H9 (cell line): ENCODE measurements at regions not wholly inside any gene's neighbourhood (a gene's known extent, or its start where the extent isn't known, plus 50 kb on each side); places are given as distances from the start of the nearest gene placed in this dataset.

Experiments used
- DNase-seq: peaks from one replicate; pipeline ENCODE4 v3.0.0-alpha.2; 2017
- H2AFZ ChIP-seq: one replicate; pipeline ENCODE4 v1.6.1; 2013; ENCODE audit warnings: mild to moderate bottlenecking, low read length, control low read depth, moderate library complexity
- H2AK5ac ChIP-seq: 2 replicates; pipeline ENCODE4 v1.6.1; 2013; ENCODE audit warnings: low read length, control low read depth, mixed read lengths; ENCODE audit not compliant: insufficient read length
- H2BK120ac ChIP-seq: one replicate; pipeline ENCODE4 v1.6.1; 2013; ENCODE audit warnings: low read depth, mild to moderate bottlenecking, low read length, control low read depth, inconsistent platforms; ENCODE audit not compliant: poor library complexity, severe bottlenecking
- H2BK12ac ChIP-seq: 2 replicates; pipeline ENCODE4 v1.6.1; 2013; ENCODE audit warnings: low read length, control low read depth, mixed read lengths, low read depth; ENCODE audit not compliant: insufficient read length
- H2BK15ac ChIP-seq: 2 replicates; pipeline ENCODE4 v1.6.1; 2013; ENCODE audit warnings: low read depth, low read length, control low read depth
- H2BK20ac ChIP-seq: one replicate; pipeline ENCODE4 v1.6.1; 2013; ENCODE audit warnings: low read depth, mild to moderate bottlenecking, low read length, control low read depth, inconsistent platforms; ENCODE audit not compliant: poor library complexity, severe bottlenecking
- H2BK5ac ChIP-seq: 2 replicates; pipeline ENCODE4 v1.6.1; 2013; ENCODE audit warnings: low read length, control low read depth, mixed read lengths; ENCODE audit not compliant: insufficient read length
- H3K14ac ChIP-seq: 2 replicates; pipeline ENCODE4 v1.6.1; 2013; ENCODE audit warnings: low read length, control low read depth; ENCODE audit not compliant: insufficient read depth
- H3K18ac ChIP-seq: 2 replicates; pipeline ENCODE4 v1.6.1; 2013; ENCODE audit warnings: low read depth, mild to moderate bottlenecking, mixed read lengths, low read length, control low read depth; ENCODE audit not compliant: insufficient read length
- H3K23ac ChIP-seq: 2 replicates; pipeline ENCODE4 v1.6.1; 2013; ENCODE audit warnings: low read length, control low read depth, mixed read lengths, low read depth; ENCODE audit not compliant: insufficient read length
- H3K23me2 ChIP-seq: 2 replicates; pipeline ENCODE4 v1.6.1; 2013; ENCODE audit warnings: low read depth, mild to moderate bottlenecking, mixed read lengths, low read length, control low read depth; ENCODE audit not compliant: insufficient read length, poor library complexity, severe bottlenecking
- H3K27ac ChIP-seq: 2 replicates; pipeline ENCODE4 v1.5.1; 2013; ENCODE audit warnings: low read length, control low read depth, mixed read lengths, low read depth; ENCODE audit not compliant: insufficient read length
- H3K27me3 ChIP-seq: 2 replicates; pipeline ENCODE4 v1.6.1; 2013; ENCODE audit warnings: low read length, control low read depth, inconsistent platforms; ENCODE audit not compliant: insufficient read depth
- H3K4ac ChIP-seq: 2 replicates; pipeline ENCODE4 v1.6.1; 2013; ENCODE audit warnings: low read depth, mild to moderate bottlenecking, control low read depth, inconsistent platforms, low read length, moderate library complexity
- H3K4me1 ChIP-seq: 2 replicates; pipeline ENCODE4 v1.6.1; 2013; ENCODE audit warnings: low read length, control low read depth, inconsistent platforms; ENCODE audit not compliant: insufficient read depth
- H3K4me2 ChIP-seq: 2 replicates; pipeline ENCODE4 v1.6.1; 2013; ENCODE audit warnings: low read length, control low read depth, mixed read lengths; ENCODE audit not compliant: insufficient read length, insufficient read depth
- H3K56ac ChIP-seq: 2 replicates; pipeline ENCODE4 v1.6.1; 2013; ENCODE audit warnings: low read depth, mild to moderate bottlenecking, mixed read lengths, low read length, control low read depth; ENCODE audit not compliant: insufficient read length
- H3K79me1 ChIP-seq: 2 replicates; pipeline ENCODE4 v1.6.1; 2013; ENCODE audit warnings: low read depth, mild to moderate bottlenecking, moderate library complexity, low read length, control low read depth, inconsistent platforms; ENCODE audit not compliant: insufficient read depth, poor library complexity, severe bottlenecking
- H3K79me2 ChIP-seq: 2 replicates; pipeline ENCODE4 v1.6.1; 2013; ENCODE audit warnings: low read length, control low read depth, inconsistent platforms; ENCODE audit not compliant: insufficient read depth
- H3K9ac ChIP-seq: 2 replicates; pipeline ENCODE4 v1.6.1; 2013; ENCODE audit warnings: low read length, control low read depth, mixed read lengths; ENCODE audit not compliant: insufficient read length; ENCODE audit errors: extremely low read depth
- H3K9me3 ChIP-seq: one replicate; pipeline ENCODE4 v1.6.1; 2013; ENCODE audit warnings: low read depth, low read length, inconsistent platforms; ENCODE audit not compliant: control insufficient read depth
- H3T11ph ChIP-seq: one replicate; pipeline ENCODE4 v1.6.1; 2013; ENCODE audit warnings: mild to moderate bottlenecking, low read length, control low read depth, inconsistent platforms
- H4K20me1 ChIP-seq: one replicate; pipeline ENCODE4 v1.6.1; 2013; ENCODE audit not compliant: control insufficient read depth, insufficient read length, insufficient read depth
- H4K5ac ChIP-seq: 2 replicates; pipeline ENCODE4 v1.6.1; 2013; ENCODE audit warnings: low read depth, mild to moderate bottlenecking, mixed read lengths, low read length, control low read depth; ENCODE audit not compliant: insufficient read length
- H4K8ac ChIP-seq: replicated peaks from 2 replicates; pipeline ENCODE4 v1.6.1; 2013; ENCODE audit warnings: low read length, control low read depth, mixed read lengths, low read depth; ENCODE audit not compliant: insufficient read length
- H4K91ac ChIP-seq: 2 replicates; pipeline ENCODE4 v1.6.1; 2013; ENCODE audit warnings: low read depth, mild to moderate bottlenecking, moderate library complexity, mixed read lengths, low read length, control low read depth; ENCODE audit not compliant: insufficient read length
- H3K27ac Mint-ChIP-seq, 3 experiments: 2 replicates in 2 of 3; 3 replicates in 1 of 3; pipeline ENCODE4 v1.8.0; 2020 to 2021; ENCODE audit warnings: mixed read lengths in 3 of 3, mild to moderate bottlenecking in 1 of 3, moderate library complexity in 1 of 3
- H3K27me3 Mint-ChIP-seq: 2 replicates; pipeline ENCODE4 v1.8.0; 2021; ENCODE audit warnings: low read depth, mild to moderate bottlenecking, moderate library complexity, mixed read lengths
- H3K36me3 Mint-ChIP-seq, 3 experiments: 2 replicates in 2 of 3; 3 replicates in 1 of 3; pipeline ENCODE4 v1.8.0; 2020 to 2021; ENCODE audit warnings: low read depth in 3 of 3, mixed read lengths in 3 of 3; ENCODE audit not compliant: insufficient read depth in 1 of 3
- H3K4me1 Mint-ChIP-seq, 2 experiments: 2 replicates each; pipeline ENCODE4 v1.8.0; 2020; ENCODE audit warnings: mixed read lengths in 2 of 2
- H3K4me3 Mint-ChIP-seq, 2 experiments: 2 replicates in 1 of 2; 3 replicates in 1 of 2; pipeline ENCODE4 v1.8.0; 2020 to 2021; ENCODE audit warnings: mild to moderate bottlenecking in 2 of 2, mixed read lengths in 2 of 2, moderate library complexity in 1 of 2
- H3K9me3 Mint-ChIP-seq, 2 experiments: 2 replicates in 1 of 2; 3 replicates in 1 of 2; pipeline ENCODE4 v1.8.0; 2020; ENCODE audit warnings: mild to moderate bottlenecking in 2 of 2, mixed read lengths in 2 of 2, moderate library complexity in 1 of 2
- WGBS: extraction: QIAGEN DNeasy Blood & Tissue Kit; methylation state at CpG from one replicate; pipeline ENCODE4 v1.1.7; 2013; ENCODE audit warnings: missing lambda C conversion rate, low lambda C conversion rate, mixed read lengths; ENCODE audit not compliant: insufficient read length; ENCODE audit errors: extremely low coverage; 5-methylcytosine and 5-hydroxymethylcytosine counted together
- TF ChIP-seq, protein P1 (sequence below): fragments of 200-600 bp; sonication (generic); conservative IDR thresholded peaks from 3 replicates; pipeline ENCODE4 v1.8.0; 2021; ENCODE audit warnings: antibody characterized with exemption, mild to moderate bottlenecking

DNA sequence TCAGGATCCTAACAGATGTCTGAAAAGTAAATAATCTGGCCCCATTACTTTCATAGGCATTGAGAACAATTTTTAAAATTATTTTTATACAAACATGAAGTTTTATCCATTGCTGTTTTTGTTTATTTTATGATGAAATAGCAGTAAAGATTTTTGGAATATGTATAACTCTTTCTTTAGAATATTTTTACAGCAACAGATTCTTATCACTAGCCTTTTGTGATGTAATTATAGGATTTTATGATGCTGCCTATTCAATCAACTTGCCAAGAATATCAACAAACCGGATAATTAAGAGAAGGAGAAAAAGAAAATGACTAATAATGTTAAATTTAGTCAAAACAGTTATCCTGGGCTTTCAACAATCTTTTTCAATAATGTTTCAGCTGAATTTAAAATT, 386.3 kb downstream of the ZIC1 start:
- no CpG with 5 or more reads among the region's 1 CpG for WGBS
- no peak overlapping the region for H3K27ac Mint-ChIP-seq
- H3K79me1 ChIP-seq, result no peaks in the 10 kb centered on the region
- no peaks in the 10 kb centered on the region for H3K36me3 Mint-ChIP-seq
- H3K9me3 Mint-ChIP-seq, result no peaks in the 10 kb centered on the region
- no peak overlapping the region for H3K56ac ChIP-seq
- no peak overlapping the region for H4K91ac ChIP-seq
- no peak overlapping the region for H2AFZ ChIP-seq
- H3K4me3 Mint-ChIP-seq, result no peak overlapping the region
- no peak for DNase-seq
- H3K23me2 ChIP-seq, result no peaks in the 10 kb centered on the region
- no peak overlapping the region for H3K14ac ChIP-seq
- no peak overlapping the region for H2BK12ac ChIP-seq
- H4K5ac ChIP-seq, result no peak overlapping the region
- H3K18ac ChIP-seq, result no peak overlapping the region
- no peaks in the 10 kb centered on the region for H3K79me2 ChIP-seq
- no peak overlapping the region for H2AK5ac ChIP-seq
- TF ChIP-seq, protein P1, sequence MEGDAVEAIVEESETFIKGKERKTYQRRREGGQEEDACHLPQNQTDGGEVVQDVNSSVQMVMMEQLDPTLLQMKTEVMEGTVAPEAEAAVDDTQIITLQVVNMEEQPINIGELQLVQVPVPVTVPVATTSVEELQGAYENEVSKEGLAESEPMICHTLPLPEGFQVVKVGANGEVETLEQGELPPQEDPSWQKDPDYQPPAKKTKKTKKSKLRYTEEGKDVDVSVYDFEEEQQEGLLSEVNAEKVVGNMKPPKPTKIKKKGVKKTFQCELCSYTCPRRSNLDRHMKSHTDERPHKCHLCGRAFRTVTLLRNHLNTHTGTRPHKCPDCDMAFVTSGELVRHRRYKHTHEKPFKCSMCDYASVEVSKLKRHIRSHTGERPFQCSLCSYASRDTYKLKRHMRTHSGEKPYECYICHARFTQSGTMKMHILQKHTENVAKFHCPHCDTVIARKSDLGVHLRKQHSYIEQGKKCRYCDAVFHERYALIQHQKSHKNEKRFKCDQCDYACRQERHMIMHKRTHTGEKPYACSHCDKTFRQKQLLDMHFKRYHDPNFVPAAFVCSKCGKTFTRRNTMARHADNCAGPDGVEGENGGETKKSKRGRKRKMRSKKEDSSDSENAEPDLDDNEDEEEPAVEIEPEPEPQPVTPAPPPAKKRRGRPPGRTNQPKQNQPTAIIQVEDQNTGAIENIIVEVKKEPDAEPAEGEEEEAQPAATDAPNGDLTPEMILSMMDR, result no peak
- H4K8ac ChIP-seq, result no peak overlapping the region
- H3K4me1 Mint-ChIP-seq, result no peaks in the 10 kb centered on the region
- no peak overlapping the region for H3K4ac ChIP-seq
- no peak overlapping the region for H3K9ac ChIP-seq
- no peaks in the 10 kb centered on the region for H3K27me3 ChIP-seq
- no peak overlapping the region for H3T11ph ChIP-seq
- H3K27me3 Mint-ChIP-seq, result no peaks in the 10 kb centered on the region
- no peak overlapping the region for H3K27ac ChIP-seq
- no peak overlapping the region for H2BK15ac ChIP-seq
- H3K23ac ChIP-seq, result no peak overlapping the region
- H2BK120ac ChIP-seq, result no peak overlapping the region
- H3K9me3 ChIP-seq, result no peaks in the 10 kb centered on the region
- no peaks in the 10 kb centered on the region for H3K4me1 ChIP-seq
- H2BK20ac ChIP-seq, result no peak overlapping the region
- H3K4me2 ChIP-seq, result no peak overlapping the region
- H4K20me1 ChIP-seq, result no peaks in the 10 kb centered on the region
- H2BK5ac ChIP-seq, result no peak overlapping the region
